Fibroblast of lung (primary cell): ENCODE measurements at regions not wholly inside any gene's neighbourhood (a gene's known extent, or its start where the extent isn't known, plus 50 kb on each side); places are given as distances from the start of the nearest gene placed in this dataset.

Source experiments
- EZH2 ChIP-seq: IDR thresholded peaks from 2 replicates; pipeline ENCODE4 v1.5.1; 2012; ENCODE audit warnings: low read length, control low read depth, mild to moderate bottlenecking; ENCODE audit errors: missing control alignments
- TF ChIP-seq, protein P1 (sequence below), 2 donors: IDR thresholded peaks in 1 of 2; conservative IDR thresholded peaks in 1 of 2; 1 replicate in 1 of 2; 2 replicates in 1 of 2; pipeline ENCODE4 v1.5.1; 2011 to 2012; ENCODE audit warnings: low read length in 2 of 2, control low read depth in 1 of 2, inconsistent platforms in 1 of 2, low read depth in 1 of 2, mild to moderate bottlenecking in 1 of 2

- TF ChIP-seq EZH2, result no peak
- TF ChIP-seq, protein P1, sequence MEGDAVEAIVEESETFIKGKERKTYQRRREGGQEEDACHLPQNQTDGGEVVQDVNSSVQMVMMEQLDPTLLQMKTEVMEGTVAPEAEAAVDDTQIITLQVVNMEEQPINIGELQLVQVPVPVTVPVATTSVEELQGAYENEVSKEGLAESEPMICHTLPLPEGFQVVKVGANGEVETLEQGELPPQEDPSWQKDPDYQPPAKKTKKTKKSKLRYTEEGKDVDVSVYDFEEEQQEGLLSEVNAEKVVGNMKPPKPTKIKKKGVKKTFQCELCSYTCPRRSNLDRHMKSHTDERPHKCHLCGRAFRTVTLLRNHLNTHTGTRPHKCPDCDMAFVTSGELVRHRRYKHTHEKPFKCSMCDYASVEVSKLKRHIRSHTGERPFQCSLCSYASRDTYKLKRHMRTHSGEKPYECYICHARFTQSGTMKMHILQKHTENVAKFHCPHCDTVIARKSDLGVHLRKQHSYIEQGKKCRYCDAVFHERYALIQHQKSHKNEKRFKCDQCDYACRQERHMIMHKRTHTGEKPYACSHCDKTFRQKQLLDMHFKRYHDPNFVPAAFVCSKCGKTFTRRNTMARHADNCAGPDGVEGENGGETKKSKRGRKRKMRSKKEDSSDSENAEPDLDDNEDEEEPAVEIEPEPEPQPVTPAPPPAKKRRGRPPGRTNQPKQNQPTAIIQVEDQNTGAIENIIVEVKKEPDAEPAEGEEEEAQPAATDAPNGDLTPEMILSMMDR (conservative IDR thresholded peaks at IDR 0.05 in 1 of 2, IDR thresholded peaks at IDR 0.05 in 1 of 2; ENCODE audit: low read depth in 1 of 2, low read length in 2 of 2), result no peak
These were observed 505.6 kb downstream of the TLE1 start for GRCh38 chr9:81183761-81184160.
